Colonic mucosa (tissue), 4 donors: ENCODE measurements at regions not wholly inside any gene's neighbourhood (a gene's known extent, or its start where the extent isn't known, plus 50 kb on each side); places are given as distances from the start of the nearest gene placed in this dataset.

Source experiments
- DNase-seq: peaks from one replicate; pipeline ENCODE4 v3.0.0-alpha.2; 2020
- H3K27ac ChIP-seq: fragments of 200-600 bp; one replicate; pipeline ENCODE4 v1.8.0; 2021
- H3K27me3 ChIP-seq: fragments of 200-600 bp; one replicate; pipeline ENCODE4 v1.8.0; 2021
- H3K36me3 ChIP-seq: fragments of 200-600 bp; one replicate; pipeline ENCODE4 v1.8.0; 2021
- H3K4me1 ChIP-seq: fragments of 200-600 bp; one replicate; pipeline ENCODE4 v1.8.0; 2021; ENCODE audit warnings: mild to moderate bottlenecking
- H3K4me3 ChIP-seq: fragments of 200-600 bp; one replicate; pipeline ENCODE4 v1.8.0; 2021
- H3K9ac ChIP-seq, 2 donors: one replicate each; pipeline ENCODE4 v1.7.0; 2013; ENCODE audit warnings: control low read depth in 2 of 2, low read depth in 2 of 2, low read length in 2 of 2
- H3K9me3 ChIP-seq: fragments of 200-600 bp; one replicate; pipeline ENCODE4 v1.8.0; 2021
- intact Hi-C: fragments of 100-400 bp; cut with DNase I; formaldehyde crosslinking; loops from one replicate; pipeline ENCODE4 v1.14.1; 2022
- TF ChIP-seq, protein P1 (sequence below): fragments of 200-600 bp; IDR thresholded peaks from one replicate; pipeline ENCODE4 v1.8.0; 2022; ENCODE audit warnings: antibody characterized with exemption, mild to moderate bottlenecking
- donor health status: healthy.
- donor health status: DM: no; HTN: no; CAD: no.
- donor health status: DM: no; HTN: no; CAD: no.

DNA sequence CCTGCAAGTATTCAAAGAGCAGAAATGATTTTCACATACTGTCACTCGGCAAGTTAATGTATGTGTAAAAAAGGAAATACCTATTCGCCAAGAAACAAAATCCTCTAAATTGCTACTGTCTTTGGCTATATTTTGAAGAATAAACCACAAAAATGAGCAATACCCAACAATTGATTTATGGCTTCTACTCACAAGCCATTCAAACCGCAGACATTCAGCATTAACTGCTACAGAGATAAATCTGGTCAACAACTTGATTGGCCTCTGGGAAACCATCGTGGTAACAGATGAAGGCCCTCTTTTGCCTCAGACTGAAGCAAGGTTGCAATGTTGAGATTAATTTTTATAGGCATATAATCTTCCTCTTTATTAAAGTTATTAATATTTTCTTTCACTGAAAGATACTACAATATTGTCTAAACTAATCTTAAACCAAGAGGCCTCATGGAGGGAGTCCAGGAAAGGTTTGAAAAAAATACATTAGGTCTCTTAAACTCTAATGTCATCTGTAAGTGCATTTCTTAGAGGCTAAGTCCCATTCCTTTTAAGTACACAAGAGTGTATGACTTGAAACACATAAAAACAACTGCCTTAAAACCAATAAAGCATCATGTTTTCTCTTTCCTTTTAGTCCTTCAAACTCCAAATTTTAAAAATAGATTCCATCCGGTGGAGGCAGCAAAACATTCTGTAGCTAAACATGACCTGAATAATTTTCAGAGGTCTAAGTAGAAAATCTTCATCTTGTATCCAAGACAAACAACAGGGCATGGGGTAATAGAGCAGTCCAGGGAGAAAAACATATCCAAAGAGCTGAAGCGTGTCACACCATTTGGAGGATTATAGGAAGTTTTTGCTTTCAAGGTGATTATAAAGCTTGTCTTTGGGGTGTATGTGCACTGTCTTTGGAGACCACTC lies 162.4 kb upstream of the TGFBR2 start:
- no peaks in the 10 kb centered on the region for H3K4me1 ChIP-seq
- no peak overlapping the region for H3K27ac ChIP-seq
- no peaks in the 10 kb centered on the region for H3K36me3 ChIP-seq
- no peak overlapping the region for H3K9ac ChIP-seq
- DNase-seq = no peak
- H3K27me3 ChIP-seq = no peaks in the 10 kb centered on the region
- H3K9me3 ChIP-seq = no peaks in the 10 kb centered on the region
- H3K4me3 ChIP-seq = no peak overlapping the region
- TF ChIP-seq, protein P1, sequence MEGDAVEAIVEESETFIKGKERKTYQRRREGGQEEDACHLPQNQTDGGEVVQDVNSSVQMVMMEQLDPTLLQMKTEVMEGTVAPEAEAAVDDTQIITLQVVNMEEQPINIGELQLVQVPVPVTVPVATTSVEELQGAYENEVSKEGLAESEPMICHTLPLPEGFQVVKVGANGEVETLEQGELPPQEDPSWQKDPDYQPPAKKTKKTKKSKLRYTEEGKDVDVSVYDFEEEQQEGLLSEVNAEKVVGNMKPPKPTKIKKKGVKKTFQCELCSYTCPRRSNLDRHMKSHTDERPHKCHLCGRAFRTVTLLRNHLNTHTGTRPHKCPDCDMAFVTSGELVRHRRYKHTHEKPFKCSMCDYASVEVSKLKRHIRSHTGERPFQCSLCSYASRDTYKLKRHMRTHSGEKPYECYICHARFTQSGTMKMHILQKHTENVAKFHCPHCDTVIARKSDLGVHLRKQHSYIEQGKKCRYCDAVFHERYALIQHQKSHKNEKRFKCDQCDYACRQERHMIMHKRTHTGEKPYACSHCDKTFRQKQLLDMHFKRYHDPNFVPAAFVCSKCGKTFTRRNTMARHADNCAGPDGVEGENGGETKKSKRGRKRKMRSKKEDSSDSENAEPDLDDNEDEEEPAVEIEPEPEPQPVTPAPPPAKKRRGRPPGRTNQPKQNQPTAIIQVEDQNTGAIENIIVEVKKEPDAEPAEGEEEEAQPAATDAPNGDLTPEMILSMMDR = no peak
- intact Hi-C loops = no loop called here

DNA sequence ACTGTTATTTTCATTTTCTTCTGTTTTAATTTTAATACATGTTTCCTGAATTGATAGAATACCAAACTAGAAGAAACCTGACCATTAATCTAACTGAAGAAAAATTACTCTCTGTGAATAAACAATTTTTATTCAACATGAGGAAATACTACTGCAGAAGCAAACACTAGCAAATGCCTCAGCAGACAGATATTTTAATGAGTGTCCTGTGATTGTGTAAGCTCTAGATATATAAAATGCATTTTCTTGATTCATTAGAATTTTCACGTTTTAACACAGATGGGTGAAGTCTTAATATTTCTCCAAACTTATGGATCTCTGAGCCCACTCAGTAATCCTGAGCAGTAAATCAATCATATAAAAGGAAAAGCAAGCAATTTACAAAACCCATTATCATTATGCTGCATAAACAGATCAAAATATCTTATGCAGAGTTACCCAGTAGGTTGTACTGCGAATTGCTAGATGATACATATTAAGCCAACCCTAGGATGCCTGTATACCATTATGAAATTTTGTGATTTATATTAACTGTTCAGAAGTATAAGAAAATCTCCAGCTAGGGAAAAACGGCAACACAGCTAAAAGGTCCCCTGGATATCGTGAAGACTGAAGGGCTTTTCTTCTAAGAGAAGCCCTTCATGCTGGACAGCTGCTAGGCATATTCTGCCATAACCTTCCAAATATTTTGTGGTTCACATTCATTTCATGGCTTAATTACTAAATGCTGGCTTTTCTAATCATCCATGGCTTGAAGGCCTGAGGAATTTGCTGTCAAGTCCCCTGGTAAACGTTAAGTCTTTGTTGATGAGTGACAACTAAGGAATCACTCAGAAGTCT lies 157.7 kb upstream of the TGFBR2 start:
- H3K36me3 ChIP-seq = no peaks in the 10 kb centered on the region
- H3K4me3 ChIP-seq = no peak overlapping the region
- no peaks in the 10 kb centered on the region for H3K27me3 ChIP-seq
- no peaks in the 10 kb centered on the region for H3K4me1 ChIP-seq
- H3K9ac ChIP-seq = no peak overlapping the region
- intact Hi-C loops = no loop called here
- TF ChIP-seq, protein P1 = no peak
- H3K27ac ChIP-seq = no peak overlapping the region
- H3K9me3 ChIP-seq = no peaks in the 10 kb centered on the region
- DNase-seq = no peak

GRCh38 chr3:30449290-30449632 lies 157.1 kb upstream of the TGFBR2 start:
- H3K4me3 ChIP-seq = no peak overlapping the region
- intact Hi-C loops = no loop called here
- no peaks in the 10 kb centered on the region for H3K36me3 ChIP-seq
- no peaks in the 10 kb centered on the region for H3K27me3 ChIP-seq
- H3K4me1 ChIP-seq = no peaks in the 10 kb centered on the region
- no peaks in the 10 kb centered on the region for H3K9me3 ChIP-seq
- H3K9ac ChIP-seq = no peak overlapping the region
- DNase-seq = no peak
- H3K27ac ChIP-seq = no peak overlapping the region
- TF ChIP-seq, protein P1 = no peak

- no peaks in the 10 kb centered on the region for H3K27me3 ChIP-seq
- no peaks in the 10 kb centered on the region for H3K9me3 ChIP-seq
- no peaks in the 10 kb centered on the region for H3K4me1 ChIP-seq
- DNase-seq = no peak
- TF ChIP-seq, protein P1 = no peak
- intact Hi-C loops = no loop called here
- no peak overlapping the region for H3K9ac ChIP-seq
- H3K4me3 ChIP-seq = no peak overlapping the region
- H3K27ac ChIP-seq = no peak overlapping the region
- no peaks in the 10 kb centered on the region for H3K36me3 ChIP-seq
Measured at GRCh38 chr3:30452446-30452845, 154.0 kb upstream of the TGFBR2 start.

DNA sequence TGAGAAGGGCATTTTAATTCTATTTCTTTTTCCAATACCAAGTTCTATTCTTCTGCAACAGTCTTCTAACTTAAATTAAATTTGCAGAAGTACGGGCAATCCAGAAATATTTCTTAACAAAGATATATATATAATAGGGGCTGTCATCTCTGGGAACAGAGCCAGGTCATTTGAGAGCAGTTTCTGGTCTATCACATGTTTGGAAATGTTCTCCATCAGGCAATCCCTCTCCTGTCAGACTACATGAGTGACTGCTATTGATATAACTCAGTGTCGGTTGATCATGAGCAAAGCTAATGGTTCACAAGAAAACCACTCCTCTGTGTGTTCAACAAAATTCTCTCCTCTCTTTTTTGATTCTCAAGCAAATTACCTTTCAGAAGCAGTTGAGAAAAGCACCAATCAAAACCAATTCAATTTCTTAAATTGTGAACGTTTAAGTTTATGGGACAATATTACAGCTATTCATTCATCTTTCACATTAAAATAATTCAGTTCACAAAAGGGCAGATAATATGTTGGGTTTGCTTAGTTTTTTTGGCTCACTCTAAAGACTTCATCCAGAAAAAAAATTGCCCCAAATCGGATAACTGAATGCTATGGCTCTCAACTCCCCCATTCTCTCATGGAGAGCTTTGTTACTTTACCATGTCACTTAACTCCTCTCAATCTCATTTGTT lies 152.9 kb upstream of the TGFBR2 start:
- Histone ChIP-seq H3K27me3 (no peaks in the 10 kb centered on the region), H3K9ac (no peak overlapping the region), H3K9me3 (no peaks in the 10 kb centered on the region), H3K36me3 (no peaks in the 10 kb centered on the region), H3K4me3 (no peak overlapping the region), H3K4me1 (no peaks in the 10 kb centered on the region), H3K27ac (no peak overlapping the region)
- TF ChIP-seq, protein P1 = no peak
- DNase-seq = no peak
- intact Hi-C loops = no loop called here
